Body of pancreas (tissue), 4 donors: ENCODE measurements at regions not wholly inside any gene's neighbourhood (a gene's known extent, or its start where the extent isn't known, plus 50 kb on each side); places are given as distances from the start of the nearest gene placed in this dataset.

ENCODE experiments used
- ATAC-seq: fragments of 150-250 bp; one replicate; pipeline ENCODE4 v1.9.1; 2016
- DNase-seq, 4 donors: peaks; one replicate each; pipeline ENCODE4 v3.0.0-alpha.2; 2019
- H3K27ac ChIP-seq, 4 donors: fragments of 200-600 bp; sonication (generic); 1 replicate in 3 of 4; 2 replicates in 1 of 4; pipeline versions ENCODE4 v1.5.1 to v1.6.1; 2016 to 2019; ENCODE audit warnings: mild to moderate bottlenecking in 1 of 4, mixed read lengths in 1 of 4, moderate library complexity in 1 of 4
- H3K27me3 ChIP-seq, 2 donors: fragments of 200-600 bp; sonication (generic); one replicate each; pipeline ENCODE4 v1.6.0; 2016; ENCODE audit warnings: mild to moderate bottlenecking in 1 of 2
- H3K36me3 ChIP-seq, 2 donors: fragments of 200-600 bp; sonication (generic); replicated peaks in 1 of 2; 2 replicates each; pipeline ENCODE4 v1.5.1; 2016; ENCODE audit warnings: low read depth in 2 of 2; ENCODE audit not compliant: insufficient read depth in 1 of 2
- H3K4me1 ChIP-seq: fragments of 200-600 bp; sonication (generic); one replicate; pipeline ENCODE4 v1.6.0; 2016
- H3K4me3 ChIP-seq, 2 donors: fragments of 200-600 bp; sonication (generic); 1 replicate in 1 of 2; 2 replicates in 1 of 2; pipeline ENCODE4 v1.5.1; 2016 to 2019
- H3K9me3 ChIP-seq, 3 donors: fragments of 200-600 bp; sonication (generic); 1 replicate in 2 of 3; 2 replicates in 1 of 3; pipeline ENCODE4 v1.5.1; 2016
- POLR2A ChIP-seq, 3 donors: fragments of 450-650 bp; IDR thresholded peaks; one replicate each; pipeline ENCODE4 v1.6.1; 2016; ENCODE audit warnings: antibody characterized with exemption in 3 of 3, mild to moderate bottlenecking in 2 of 3
- WGBS, 2 donors: methylation state at CpG; one replicate each; pipeline ENCODE4 v1.1.5; 2017; 5-methylcytosine and 5-hydroxymethylcytosine counted together
- intact Hi-C: fragments of 100-400 bp; cut with DNase I; formaldehyde crosslinking; loops from one replicate; pipeline ENCODE4 v1.15.1; 2023
- TF ChIP-seq, protein P1 (sequence below), 7 experiments: fragments of 450-650 bp in 4 of 7; fragments of 200-600 bp in 3 of 7; sonication (generic) in 3 of 7; IDR thresholded peaks; one replicate each; pipeline ENCODE4 v1.5.1; 2016 to 2019; ENCODE audit warnings: antibody characterized with exemption in 7 of 7

DNA sequence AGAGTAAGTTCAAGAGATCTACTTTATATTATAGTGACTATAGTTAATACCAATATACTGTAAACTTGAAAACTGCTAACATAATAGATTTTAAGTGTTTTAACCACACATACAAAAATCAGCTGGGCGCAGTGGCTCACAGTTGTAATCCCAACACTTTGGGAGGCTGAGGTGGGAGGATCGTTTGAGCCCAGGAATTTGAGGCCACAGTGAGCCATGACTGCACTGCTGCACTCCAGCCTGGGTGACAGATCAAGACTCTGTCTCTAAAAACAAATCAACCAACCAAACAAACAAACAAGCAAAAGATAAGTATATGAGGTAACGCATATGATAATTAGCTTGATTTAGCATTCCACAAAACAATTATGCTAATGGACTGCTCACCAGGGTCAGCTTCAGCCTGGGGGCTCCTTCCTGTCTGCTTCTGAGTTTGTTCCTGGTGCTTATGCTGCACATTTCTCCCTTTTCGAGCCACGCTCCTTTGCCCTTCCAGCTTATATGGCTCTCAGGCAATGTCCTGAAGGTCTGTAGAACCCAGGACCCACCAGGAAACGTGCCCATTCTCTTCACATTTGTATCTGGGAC, 357.6 kb downstream of the EN1 start:
- H3K4me3 ChIP-seq: no peak overlapping the region
- ATAC-seq (no peak), DNase-seq (no peak)
- TF ChIP-seq, protein P1, sequence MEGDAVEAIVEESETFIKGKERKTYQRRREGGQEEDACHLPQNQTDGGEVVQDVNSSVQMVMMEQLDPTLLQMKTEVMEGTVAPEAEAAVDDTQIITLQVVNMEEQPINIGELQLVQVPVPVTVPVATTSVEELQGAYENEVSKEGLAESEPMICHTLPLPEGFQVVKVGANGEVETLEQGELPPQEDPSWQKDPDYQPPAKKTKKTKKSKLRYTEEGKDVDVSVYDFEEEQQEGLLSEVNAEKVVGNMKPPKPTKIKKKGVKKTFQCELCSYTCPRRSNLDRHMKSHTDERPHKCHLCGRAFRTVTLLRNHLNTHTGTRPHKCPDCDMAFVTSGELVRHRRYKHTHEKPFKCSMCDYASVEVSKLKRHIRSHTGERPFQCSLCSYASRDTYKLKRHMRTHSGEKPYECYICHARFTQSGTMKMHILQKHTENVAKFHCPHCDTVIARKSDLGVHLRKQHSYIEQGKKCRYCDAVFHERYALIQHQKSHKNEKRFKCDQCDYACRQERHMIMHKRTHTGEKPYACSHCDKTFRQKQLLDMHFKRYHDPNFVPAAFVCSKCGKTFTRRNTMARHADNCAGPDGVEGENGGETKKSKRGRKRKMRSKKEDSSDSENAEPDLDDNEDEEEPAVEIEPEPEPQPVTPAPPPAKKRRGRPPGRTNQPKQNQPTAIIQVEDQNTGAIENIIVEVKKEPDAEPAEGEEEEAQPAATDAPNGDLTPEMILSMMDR (IDR thresholded peaks at IDR 0.05): no peak
- no peak for TF ChIP-seq POLR2A (IDR thresholded peaks at IDR 0.05)
- no peaks in the 10 kb centered on the region for H3K9me3 ChIP-seq
- WGBS, 2 donors: 56 to 65% methylated on average over 6 of the region's 6 CpGs
- H3K27ac ChIP-seq: no peak overlapping the region
- no peaks in the 10 kb centered on the region for H3K27me3 ChIP-seq
- no peaks in the 10 kb centered on the region for H3K4me1 ChIP-seq
- no peaks in the 10 kb centered on the region for H3K36me3 ChIP-seq
- intact Hi-C loops: no loop called here

DNA sequence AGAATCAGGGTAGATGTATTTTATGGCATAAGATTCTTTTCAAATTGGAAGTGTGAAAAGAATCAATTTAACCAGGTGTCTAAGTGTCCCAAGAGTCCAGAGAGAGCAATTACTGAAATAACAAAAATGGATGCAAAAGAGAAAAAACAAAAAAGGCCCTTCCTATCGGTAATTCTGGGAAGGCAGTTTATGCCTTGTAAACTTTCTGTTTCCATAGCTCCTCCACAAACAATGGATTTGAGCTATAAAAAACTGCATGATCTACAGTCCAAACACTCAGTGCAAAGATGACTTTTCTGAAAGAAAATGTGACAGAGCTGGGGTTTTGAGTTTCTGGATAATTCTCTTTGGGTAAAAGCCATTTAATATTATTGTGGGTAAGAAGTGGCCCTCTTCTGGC, 366.1 kb downstream of the EN1 start:
- DNase-seq (no peak), ATAC-seq (no peak)
- Histone ChIP-seq H3K27ac (no peak overlapping the region), H3K27me3 (no peaks in the 10 kb centered on the region), H3K9me3 (no peaks in the 10 kb centered on the region), H3K4me3 (no peak overlapping the region), H3K4me1 (peaks cover 5% of the 10 kb centered on the region), H3K36me3 (no peaks in the 10 kb centered on the region)
- 79 to 88% methylated on average over 1 of the region's 1 CpG for WGBS, 2 donors
- TF ChIP-seq, protein P1 (IDR thresholded peaks at IDR 0.05): no peak
- intact Hi-C loops: no loop called here

DNA sequence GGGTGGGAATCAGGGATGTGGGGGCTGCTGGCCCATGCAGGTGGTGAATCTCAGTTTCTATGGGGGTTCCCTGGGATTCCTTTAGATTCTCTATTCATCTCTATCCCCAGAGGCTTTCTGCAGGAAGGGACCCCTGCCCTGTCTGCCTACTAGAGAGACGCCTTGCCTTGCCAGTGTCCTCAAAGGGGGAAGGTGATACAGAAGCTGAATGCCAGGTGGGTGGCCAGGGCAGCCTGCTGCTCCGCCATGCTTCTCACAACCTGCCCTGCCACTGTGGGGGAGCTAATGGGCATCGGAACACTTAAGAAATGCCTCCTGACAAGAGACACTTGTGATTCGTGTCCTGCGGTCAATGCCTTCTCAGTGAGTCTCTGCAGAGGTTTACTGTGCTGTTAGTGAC, 368.4 kb downstream of the EN1 start:
- Histone ChIP-seq H3K27me3 (no peaks in the 10 kb centered on the region), H3K27ac (no peak overlapping the region), H3K36me3 (no peaks in the 10 kb centered on the region), H3K4me1 (peaks cover 5% of the 10 kb centered on the region), H3K9me3 (no peaks in the 10 kb centered on the region), H3K4me3 (no peak overlapping the region)
- TF ChIP-seq, protein P1 (IDR thresholded peaks at IDR 0.05): no peak
- TF ChIP-seq POLR2A (IDR thresholded peaks at IDR 0.05): no peak
- no peak for DNase-seq
- 83 to 84% methylated on average over 5 of the region's 5 CpGs for WGBS, 2 donors
- ATAC-seq: no peak
- intact Hi-C loops: no loop called here

DNA sequence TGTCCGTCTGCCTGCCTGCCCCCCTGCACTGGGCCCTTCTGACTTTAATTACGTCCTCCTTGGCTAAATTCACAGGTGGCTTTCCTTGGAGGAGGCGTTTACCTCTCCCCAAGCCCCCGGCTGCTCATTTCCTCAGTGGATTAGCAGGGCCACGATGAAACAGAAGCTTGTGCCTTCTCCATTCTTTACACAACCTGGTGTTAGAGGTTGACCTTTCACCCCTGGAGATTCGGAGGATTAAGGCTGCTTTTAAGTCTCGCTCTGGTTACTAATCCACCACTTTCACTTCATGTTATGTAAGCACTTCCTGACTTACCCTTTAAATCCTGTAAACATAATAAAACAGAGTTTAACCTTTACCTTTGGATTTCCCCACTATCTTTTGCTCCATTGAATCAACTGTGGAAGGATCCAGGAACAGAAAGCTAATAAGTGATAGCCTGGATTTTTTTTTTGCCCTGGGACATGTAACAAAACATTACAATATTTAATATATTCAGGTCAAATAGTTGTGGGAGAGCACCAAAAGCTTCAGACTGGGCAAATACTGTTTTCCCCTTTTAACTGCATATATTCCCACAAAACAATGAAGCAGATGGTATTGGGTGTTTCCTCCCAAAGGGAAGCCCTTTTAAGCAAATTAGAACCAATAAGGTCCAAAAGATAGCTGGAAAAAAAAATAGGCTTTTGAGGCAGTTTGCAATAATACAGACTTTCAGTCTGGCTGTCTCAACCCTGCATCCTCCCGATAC, 370.2 kb downstream of the EN1 start:
- Histone ChIP-seq H3K27me3 (no peaks in the 10 kb centered on the region), H3K9me3 (no peaks in the 10 kb centered on the region), H3K27ac (no peak overlapping the region), H3K4me1 (peaks cover 5% of the 10 kb centered on the region), H3K4me3 (no peak overlapping the region), H3K36me3 (no peaks in the 10 kb centered on the region)
- DNase-seq (no peak), ATAC-seq (no peak)
- TF ChIP-seq, protein P1 (IDR thresholded peaks at IDR 0.05): no peak
- no peak for TF ChIP-seq POLR2A (IDR thresholded peaks at IDR 0.05)
- intact Hi-C loops: no loop called here
- WGBS, 2 donors: 43 to 62% methylated on average over 8 of the region's 8 CpGs
